ENCODE measurements at regions not wholly inside any gene's neighbourhood (a gene's known extent, or its start where the extent isn't known, plus 50 kb on each side); places are given as distances from the start of the nearest gene placed in this dataset.
"Not testable (repeated sequence)": the region's sequence is repeated elsewhere in the genome, so short reads cannot be mapped to it uniquely, and the experiment has no call there.

- no peak for DNase-seq
These were observed 72.6 kb upstream of the VWC2 start for GRCh38 chr7:49700841-49701240.

GRCh38 chr7:49702099-49702498, 71.3 kb upstream of the VWC2 start:
- no peak for DNase-seq

GRCh38 chr7:49703337-49703736, 70.1 kb upstream of the VWC2 start:
- DNase-seq, result no peak

- DNase-seq, result no peak
These were observed 69.6 kb upstream of the VWC2 start for GRCh38 chr7:49703881-49704280.

- DNase-seq, result no peak
These were observed 67.3 kb upstream of the VWC2 start for GRCh38 chr7:49706106-49706505.

- peak; percentile 11 for DNase-seq
These were observed 65.5 kb upstream of the VWC2 start for GRCh38 chr7:49707891-49708290.

- DNase-seq, result no peak
These were observed 64.8 kb upstream of the VWC2 start for GRCh38 chr7:49708590-49708989.

GRCh38 chr7:49711072-49711723, 62.2 kb upstream of the VWC2 start:
- not testable (repeated sequence) for DNase-seq

GRCh38 chr7:49714182-49714581, 59.3 kb upstream of the VWC2 start:
- DNase-seq, result no peak

- no peak for DNase-seq
These were observed 58.0 kb upstream of the VWC2 start for GRCh38 chr7:49715486-49715885.

GRCh38 chr7:49717547-49717946, 55.9 kb upstream of the VWC2 start:
- no peak for DNase-seq

- DNase-seq, result no peak
These were observed 54.7 kb upstream of the VWC2 start for GRCh38 chr7:49718760-49719159.

- DNase-seq, result no peak
These were observed 52.0 kb upstream of the VWC2 start for GRCh38 chr7:49721441-49721840.

Data from NCI-H69 (cell line).